ENCODE measurements at regions not wholly inside any gene's neighbourhood (a gene's known extent, or its start where the extent isn't known, plus 50 kb on each side); places are given as distances from the start of the nearest gene placed in this dataset.
"Not testable (repeated sequence)": the region's sequence is repeated elsewhere in the genome, so short reads cannot be mapped to it uniquely, and the experiment has no call there.

GRCh38 chr13:32828711-32829110 lies 187.5 kb upstream of the KL start:
- no peak for DNase-seq

GRCh38 chr13:32829269-32829668 lies 187.0 kb upstream of the KL start:
- DNase-seq = no peak

- no peak for DNase-seq
Measured at GRCh38 chr13:32829676-32830335, 186.4 kb upstream of the KL start.

DNA sequence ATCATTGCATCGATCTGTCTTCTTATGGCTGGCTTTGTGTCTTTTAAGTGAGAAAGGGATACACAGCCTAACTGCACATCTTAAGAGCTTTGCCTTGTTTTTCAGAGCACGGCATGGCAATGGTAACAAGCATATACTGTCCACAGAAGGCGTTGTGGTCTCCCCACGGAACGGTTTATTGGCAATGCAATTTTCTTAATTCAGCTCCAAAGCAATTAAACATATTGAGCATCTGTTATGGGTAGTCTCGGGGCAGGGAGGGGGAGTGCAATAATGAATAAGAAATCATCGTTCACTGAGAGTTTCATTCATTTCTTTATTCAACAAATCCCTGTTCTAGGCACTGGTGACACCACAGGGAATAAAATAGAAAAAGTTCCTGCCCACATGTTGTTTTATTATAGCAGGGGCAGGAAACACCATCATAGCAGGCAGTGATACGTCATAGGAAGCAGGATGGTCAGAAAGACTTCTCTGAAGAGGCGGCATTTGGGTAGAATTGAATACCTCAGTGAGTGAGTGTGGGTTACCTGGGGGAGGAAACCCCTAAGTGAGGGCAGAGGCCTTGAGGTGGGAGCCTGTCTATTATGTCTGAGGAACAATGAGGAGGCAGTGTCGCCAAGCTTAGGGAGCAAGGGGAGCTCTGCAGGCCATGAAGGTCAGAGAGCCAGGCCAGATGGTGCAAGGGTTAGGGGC lies 185.7 kb upstream of the KL start:
- DNase-seq = no peak

DNA sequence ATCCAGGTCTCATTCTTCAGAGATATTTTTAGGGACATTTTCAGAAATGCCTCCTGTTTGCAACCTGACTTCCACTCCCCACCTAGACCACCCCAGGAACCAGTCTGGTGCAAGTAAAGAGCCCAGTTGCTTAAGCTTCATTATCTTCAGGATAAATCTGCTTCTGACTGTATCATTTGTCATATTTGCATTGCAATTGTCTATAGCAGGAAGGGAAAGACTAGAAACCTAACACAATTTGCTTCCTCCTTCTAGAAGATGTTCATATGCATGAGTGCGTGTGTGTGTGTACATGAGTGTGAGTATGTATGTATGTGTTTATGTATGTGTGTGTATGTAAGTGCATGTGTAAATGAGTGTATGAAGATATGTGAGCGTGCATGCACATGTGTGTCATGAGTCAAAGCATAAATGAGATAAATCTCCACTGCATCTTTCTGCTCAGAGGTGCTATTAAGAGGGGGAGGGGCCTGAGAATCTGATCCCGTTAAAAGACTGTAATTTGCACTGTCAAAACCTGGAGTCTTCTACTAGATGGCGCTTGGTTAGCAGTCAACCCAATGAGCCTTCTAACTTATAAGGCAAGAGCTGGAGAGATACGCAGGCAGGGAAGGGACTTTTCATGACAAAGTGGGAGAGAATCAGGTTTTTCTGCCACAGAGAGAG lies 178.8 kb upstream of the KL start:
- no peak for DNase-seq

DNA sequence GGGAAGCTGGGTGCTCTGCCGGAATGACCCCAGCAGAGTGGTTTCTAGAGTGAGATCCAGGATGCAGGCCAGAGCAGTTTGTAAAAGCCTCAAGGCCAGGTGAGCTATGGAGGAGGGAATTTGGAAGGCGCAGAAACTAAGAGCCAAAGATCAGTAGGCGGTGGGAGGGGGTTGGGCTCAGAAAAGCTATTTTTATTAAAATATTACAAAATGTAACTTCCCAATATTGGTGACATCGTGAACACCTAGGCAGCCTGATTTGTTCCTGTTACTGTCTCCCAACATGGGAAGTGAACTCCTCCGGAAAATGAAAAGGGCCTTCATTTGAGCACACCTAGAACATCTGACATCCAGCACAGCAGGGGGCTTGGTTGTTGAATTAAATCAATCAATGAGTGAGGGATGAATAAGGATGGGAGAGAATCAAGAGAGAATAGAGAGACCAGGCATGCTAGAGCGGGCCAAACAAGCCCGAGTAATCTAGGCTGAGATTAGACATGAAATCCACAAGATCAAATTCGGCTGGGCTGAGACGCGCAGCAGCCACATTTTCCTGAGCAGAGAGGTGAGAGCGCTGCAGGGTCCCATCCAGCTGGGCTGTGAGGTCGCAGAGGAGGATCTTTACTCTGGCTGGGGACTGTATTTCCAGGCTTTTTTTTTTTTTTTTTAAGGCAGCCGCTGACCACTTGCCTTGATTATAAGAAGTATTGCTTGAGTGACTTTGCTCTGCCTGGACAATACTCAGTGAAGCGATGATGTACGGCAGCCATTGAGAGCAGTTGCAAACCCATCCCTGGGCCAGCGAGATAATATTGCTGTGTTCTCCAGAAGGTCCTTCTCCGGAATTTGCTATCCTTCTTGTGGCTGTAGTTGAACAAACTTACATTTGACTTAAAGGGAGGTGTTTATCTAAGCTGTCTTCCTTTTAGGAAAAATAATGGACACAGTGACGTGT lies 178.0 kb upstream of the KL start:
- DNase-seq = no peak

DNA sequence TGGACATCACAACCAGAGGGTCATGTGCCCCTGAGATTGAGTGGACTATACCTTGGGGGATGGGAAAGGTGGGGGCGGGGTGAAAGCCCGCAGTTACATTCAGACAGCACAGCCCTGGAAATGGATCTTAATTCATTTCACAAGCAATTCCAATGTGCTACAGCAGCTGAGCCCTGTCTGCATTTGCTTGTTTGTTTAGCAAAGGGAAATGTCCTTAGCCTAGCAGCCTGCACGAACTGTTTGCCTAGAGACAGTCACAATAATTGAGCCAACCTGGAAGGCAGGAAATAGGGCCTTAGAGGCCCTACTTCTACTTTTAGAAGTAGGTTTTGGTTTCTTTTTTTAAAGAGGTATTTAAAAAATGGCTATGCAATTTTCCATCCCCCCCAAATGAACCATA lies 177.3 kb upstream of the KL start:
- DNase-seq = no peak

DNA sequence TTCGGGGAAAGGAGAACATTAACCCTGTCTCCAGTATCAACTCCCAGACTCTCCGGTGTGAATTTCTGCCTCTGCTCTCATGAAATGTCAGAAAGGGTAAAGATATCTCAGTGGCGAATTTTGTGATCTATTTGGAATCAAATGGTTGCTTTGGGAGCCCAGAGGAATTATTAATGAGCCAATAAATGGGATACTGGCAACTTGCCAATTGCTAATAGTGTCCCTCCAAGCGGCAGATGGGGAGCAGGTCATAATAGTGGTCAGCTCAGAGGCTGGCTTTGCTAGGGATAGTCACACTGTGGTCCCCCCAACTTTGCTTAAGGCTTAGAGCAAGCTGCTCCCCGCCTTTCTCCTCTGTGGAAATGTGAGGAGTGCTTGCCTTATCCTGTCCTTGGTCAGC lies 176.1 kb upstream of the KL start:
- DNase-seq = no peak

- DNase-seq = no peak
Measured at GRCh38 chr13:32840989-32841713, 175.1 kb upstream of the KL start.

- no peak for DNase-seq
Measured at GRCh38 chr13:32845952-32846950, 170.0 kb upstream of the KL start.

GRCh38 chr13:32847976-32848375 lies 168.2 kb upstream of the KL start:
- DNase-seq = not testable (repeated sequence)

DNA sequence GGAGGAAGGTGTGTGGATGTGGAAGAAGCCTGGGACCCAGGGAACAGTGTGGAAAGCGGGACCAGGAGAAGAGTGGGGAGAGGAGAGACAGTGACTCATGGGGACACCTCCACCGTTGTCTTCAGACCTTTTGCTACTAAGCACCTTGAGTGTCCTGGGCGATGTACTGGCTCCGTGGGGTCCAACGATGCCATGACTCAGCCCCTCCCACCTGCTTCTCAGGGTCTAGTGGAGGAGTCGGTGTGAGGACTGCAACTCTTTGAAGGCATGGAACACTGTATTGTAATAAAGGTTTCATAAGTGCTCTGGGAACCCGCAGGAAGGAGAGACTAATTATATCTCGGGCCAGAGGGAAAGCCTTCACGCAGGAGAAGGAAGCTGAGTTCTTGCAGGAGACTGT lies 166.9 kb upstream of the KL start:
- DNase-seq = no peak

- DNase-seq = no peak
Measured at GRCh38 chr13:32850316-32851052, 165.7 kb upstream of the KL start.

GRCh38 chr13:32851083-32852069 lies 164.8 kb upstream of the KL start:
- no peak for DNase-seq

DNA sequence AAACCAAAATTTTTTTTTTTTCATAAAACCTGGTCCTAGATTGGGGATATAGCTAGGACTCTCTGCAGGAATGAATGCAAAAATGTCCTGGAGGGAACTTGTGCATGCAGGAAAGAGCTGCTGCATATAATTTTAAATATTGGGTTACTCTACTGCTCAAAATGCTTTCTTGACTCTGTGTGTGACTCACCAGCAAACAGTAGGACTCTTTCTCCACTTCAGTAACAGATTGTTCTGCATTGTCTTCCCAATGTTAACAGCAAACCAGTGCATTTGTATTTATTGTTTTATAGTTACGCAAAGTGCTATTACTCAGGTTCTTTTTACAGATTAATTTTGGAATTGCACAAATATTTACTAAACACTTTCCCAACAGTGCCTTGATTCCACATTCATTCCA lies 163.7 kb upstream of the KL start:
- no peak for DNase-seq

GRCh38 chr13:32857077-32857476 lies 159.1 kb upstream of the KL start:
- no peak for DNase-seq

DNA sequence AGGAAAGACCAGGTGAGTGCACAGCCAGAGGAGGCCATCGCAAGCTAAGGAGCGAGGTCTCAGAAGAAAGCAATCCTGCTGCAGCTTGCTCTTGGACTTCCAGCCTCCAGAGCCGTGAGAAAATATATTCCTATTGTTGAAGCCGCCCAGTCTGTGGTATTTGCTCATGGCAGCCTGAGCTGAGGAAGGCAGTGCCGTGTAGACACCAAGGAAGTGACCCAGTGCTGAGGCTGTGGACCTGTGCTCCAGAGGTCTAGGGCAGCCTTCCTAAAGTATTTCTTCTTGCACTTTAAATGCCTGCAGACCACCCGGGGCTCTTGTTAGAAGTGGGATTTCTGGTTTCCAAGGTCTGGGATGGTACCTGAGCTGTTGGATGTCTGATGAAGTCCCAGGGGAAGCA lies 158.5 kb upstream of the KL start:
- no peak for DNase-seq

DNA sequence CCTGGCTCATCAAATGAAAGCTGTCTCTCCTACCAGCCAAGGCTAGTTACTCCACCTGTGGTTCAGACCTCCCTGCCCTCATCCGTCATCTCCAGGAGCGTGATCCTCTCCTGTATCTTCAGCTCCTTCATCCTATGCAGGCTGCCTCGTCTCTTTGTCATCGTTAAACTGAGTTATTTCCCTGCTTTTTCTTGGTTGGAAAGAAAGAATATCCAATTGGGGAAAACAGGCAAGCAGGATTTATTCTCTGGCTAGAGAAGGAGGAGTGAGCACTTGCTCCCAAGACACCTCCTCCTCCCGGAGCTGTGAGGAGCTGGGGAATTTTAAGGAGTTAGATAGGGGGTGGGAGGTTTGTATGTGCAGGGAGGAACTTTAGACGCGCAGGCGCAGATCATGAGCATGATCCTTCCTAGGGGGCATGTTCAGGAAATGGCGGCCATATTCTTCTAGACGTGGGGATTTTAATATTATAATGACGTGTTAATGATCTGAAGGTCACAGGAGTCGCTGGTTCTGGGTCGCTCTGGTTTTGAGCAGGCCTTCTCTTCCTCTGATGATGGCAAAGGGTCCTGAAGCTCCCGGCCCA lies 156.4 kb upstream of the KL start:
- no peak for DNase-seq

DNA sequence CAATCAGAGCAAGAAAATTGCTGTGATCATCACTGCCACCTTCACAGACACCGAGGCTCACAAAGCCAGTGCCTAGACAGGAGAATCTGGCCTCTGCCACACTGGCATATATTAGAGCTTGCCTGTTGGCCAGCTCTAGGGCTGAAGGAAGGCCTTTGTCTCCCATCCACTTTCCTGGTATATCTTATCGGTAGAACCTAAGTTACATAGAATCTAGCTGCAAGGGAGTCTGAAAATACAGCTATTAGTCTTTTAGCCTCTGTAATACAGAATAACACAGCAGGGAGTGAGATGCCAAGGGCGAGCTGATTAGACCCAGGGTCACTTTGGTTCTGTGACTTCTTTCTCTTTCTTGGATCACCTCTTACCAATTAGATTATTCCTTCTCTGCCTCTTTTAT lies 154.9 kb upstream of the KL start:
- DNase-seq = no peak
